ENCODE measurements at regions not wholly inside any gene's neighbourhood (a gene's known extent, or its start where the extent isn't known, plus 50 kb on each side); places are given as distances from the start of the nearest gene placed in this dataset.

GRCh38 chr2:239728751-239729150 lies 296.4 kb downstream of the NDUFA10 start (continued):
- TF ChIP-seq REST (IDR thresholded peaks at IDR 0.05) (no peak), JUND (IDR thresholded peaks at IDR 0.05) (no peak)

DNA sequence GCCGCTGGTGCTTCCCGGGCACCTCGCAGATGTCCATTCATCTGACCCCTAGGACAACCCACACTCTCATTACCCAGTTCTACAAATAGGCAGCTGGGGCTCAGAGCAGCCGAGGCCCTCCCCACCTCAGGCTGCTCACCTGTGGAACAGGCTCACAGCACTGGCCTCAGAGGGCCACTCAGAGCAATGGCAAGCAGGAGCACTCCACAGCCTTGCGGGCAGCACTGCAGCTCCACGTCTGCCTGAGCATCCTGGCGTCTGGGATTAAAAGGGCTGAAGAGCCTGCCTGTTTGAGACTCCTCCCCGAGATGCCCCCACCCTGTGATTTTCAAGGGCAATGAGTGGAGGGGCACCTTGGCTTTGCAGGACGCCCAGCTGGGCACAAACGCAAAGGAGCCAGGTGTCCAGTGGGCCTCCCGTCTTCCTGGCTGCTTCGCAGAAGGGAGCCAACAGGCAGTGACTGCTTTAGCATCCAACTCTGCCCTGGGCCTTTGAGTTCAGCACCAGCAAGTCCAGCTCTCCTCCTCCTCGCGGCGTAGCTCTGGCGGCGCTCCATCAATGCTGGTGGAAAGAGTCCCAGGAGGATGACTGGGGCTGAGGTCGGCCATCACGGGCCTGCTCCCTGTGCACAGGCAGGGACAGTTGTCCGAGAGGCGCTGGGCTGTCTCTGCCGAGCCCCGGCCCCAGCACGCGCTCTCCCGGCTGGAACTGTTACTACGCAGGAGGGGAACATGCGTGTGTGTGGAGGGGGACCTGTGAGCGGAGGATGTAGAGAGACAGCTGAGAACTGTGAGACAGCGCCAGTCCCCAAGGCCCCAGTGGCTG lies 297.2 kb downstream of the NDUFA10 start:
- Histone ChIP-seq H3K9ac (ENCODE audit: low read depth in 1 of 2, low read length in 2 of 2) (no peak overlapping the region), H3K9me3 (ENCODE audit: control insufficient read depth in 4 of 4, low read length in 3 of 4) (no peaks in the 10 kb centered on the region), H3K4me3 (ENCODE audit: low read depth in 1 of 3, low read length in 3 of 3) (no peak overlapping the region), H3K4me1 (ENCODE audit: control insufficient read depth in 4 of 4, insufficient read depth in 4 of 4, low read length in 3 of 4) (no peaks in the 10 kb centered on the region), H3K27me3 (ENCODE audit: control insufficient read depth in 4 of 4, insufficient read depth in 4 of 4, low read length in 3 of 4) (no peaks in the 10 kb centered on the region), H3K36me3 (ENCODE audit: control insufficient read depth in 4 of 4, insufficient read depth in 3 of 4, low read depth in 1 of 4, low read length in 3 of 4) (no peaks in the 10 kb centered on the region), H3K27ac (ENCODE audit: low read depth in 1 of 2, low read length in 2 of 2) (no peak overlapping the region)
- TF ChIP-seq TAF1 (conservative IDR thresholded peaks at IDR 0.05) (no peak), MAX (IDR thresholded peaks at IDR 0.05) (no peak), EGR1 (IDR thresholded peaks at IDR 0.05; ENCODE audit: low read depth in 2 of 2) (no peak), REST (IDR thresholded peaks at IDR 0.05) (no peak), HNF4G (IDR thresholded peaks at IDR 0.05) (no peak), SP1 (IDR thresholded peaks at IDR 0.05) (no peak), JUND (IDR thresholded peaks at IDR 0.05) (no peak), RAD21 (IDR thresholded peaks at IDR 0.05) (no peak), CTCF (IDR thresholded peaks at IDR 0.05; ENCODE audit: low read depth, low read length, missing input control) (no peak)
- TF ChIP-seq, protein P1, sequence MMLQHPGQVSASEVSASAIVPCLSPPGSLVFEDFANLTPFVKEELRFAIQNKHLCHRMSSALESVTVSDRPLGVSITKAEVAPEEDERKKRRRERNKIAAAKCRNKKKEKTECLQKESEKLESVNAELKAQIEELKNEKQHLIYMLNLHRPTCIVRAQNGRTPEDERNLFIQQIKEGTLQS (IDR thresholded peaks at IDR 0.05): no peak
- WGBS: 85% methylated on average over 30 of the region's 30 CpGs
- no peak for DNase-seq (ENCODE audit: low spot score)

Data from liver (tissue), 8 donors.